HG02642 (cell line): ENCODE measurements at regions not wholly inside any gene's neighbourhood (a gene's known extent, or its start where the extent isn't known, plus 50 kb on each side); places are given as distances from the start of the nearest gene placed in this dataset.
"Not testable (repeated sequence)": the region's sequence is repeated elsewhere in the genome, so short reads cannot be mapped to it uniquely, and the experiment has no call there.

Source experiments
- ATAC-seq: cut with Tn5 transposase; IDR thresholded peaks from one replicate; pipeline ENCODE4 v1.9.1; 2021; ENCODE audit warnings: mild to moderate bottlenecking; ENCODE audit not compliant: unreplicated experiment, poor library complexity

DNA sequence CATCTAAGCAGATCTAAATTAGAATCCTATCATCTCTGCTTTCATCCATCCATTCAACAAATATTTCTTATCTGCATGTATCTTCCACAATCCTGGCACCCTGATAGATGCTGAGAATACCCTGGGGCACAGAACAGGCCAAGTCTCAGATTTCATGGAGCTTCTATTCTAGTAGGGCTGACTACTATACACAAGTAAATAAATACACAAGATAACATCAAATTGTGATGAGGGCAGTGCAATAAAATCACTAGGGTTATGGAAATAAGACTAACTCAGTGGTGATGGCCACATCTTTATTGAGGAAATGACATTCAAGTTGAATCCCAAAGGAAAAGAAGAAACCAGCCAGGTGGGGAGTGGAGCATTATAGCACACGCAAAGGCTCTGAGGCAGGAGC lies 138.4 kb upstream of the GLRA1 start:
- no peak for ATAC-seq

- no peak for ATAC-seq
Measured at GRCh38 chr5:152061095-152061494, 136.4 kb upstream of the GLRA1 start.

GRCh38 chr5:152058267-152058666 lies 133.6 kb upstream of the GLRA1 start:
- ATAC-seq, result no peak

GRCh38 chr5:152056931-152057330 lies 132.3 kb upstream of the GLRA1 start:
- ATAC-seq, result no peak

DNA sequence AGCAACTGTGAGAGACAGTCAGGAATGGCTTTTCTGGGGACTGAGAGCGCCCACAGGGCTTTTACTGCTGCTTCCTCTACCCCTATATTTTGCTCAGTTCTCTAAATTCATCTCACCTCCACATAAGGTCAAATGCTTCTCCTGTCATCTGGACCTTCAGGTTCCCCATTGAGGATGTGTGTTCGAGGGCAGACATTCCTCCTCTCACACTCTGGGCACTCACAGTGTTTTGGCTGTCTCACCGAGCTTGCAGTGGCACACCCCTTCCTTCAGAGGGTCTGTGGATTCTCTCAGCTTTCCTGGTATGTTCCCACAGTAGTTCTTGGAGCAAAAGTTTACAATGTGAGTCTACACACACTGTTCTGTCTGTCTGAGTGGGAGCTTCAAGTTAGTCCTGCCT lies 127.8 kb upstream of the GLRA1 start:
- ATAC-seq, result no peak

- ATAC-seq, result no peak
Measured at GRCh38 chr5:152051499-152052454, 127.1 kb upstream of the GLRA1 start.

DNA sequence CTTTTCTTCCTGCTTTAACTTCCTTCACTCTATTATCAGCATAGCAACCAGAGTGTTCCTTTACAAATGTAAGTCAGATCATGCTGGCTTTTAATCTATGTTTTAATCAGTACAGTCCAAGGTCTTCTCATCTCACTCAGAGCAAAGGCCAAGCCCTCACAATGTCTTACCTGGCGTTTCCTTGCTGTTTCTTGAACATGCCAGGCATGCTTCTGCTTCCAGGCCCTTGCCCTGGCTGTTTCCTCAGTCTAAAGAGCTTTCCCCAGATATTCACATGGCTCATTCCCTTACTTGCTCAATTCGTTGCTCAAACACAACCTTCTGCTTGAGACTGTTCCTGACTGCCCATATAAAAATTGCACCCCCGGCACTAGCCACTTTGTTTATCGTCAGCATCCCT lies 121.7 kb upstream of the GLRA1 start:
- no peak for ATAC-seq

GRCh38 chr5:152038856-152039255 lies 114.2 kb upstream of the GLRA1 start:
- not testable (repeated sequence) for ATAC-seq

- not testable (repeated sequence) for ATAC-seq
Measured at GRCh38 chr5:152026328-152027024, 101.8 kb upstream of the GLRA1 start.

DNA sequence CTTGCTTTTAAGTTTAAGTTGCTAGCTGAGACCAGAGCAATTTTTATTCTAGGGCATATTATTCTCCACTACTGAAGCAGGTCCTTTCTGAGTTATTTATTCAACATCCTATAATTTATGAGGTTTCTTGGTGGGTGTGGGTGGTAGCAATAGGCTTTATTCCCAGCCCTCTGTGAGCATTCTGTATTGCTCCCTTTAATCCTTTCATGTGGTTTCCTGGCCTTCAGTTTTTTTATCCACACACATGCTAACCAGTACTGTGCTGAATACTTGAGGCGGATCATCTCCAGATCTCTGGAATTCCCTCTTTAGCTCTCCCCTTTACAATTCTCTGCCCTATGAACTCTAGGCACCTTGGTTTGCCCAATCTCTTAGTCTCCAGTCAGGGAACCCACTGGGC lies 91.8 kb upstream of the GLRA1 start:
- no peak for ATAC-seq

- ATAC-seq, result no peak
Measured at GRCh38 chr5:152007653-152008335, 83.1 kb upstream of the GLRA1 start.

DNA sequence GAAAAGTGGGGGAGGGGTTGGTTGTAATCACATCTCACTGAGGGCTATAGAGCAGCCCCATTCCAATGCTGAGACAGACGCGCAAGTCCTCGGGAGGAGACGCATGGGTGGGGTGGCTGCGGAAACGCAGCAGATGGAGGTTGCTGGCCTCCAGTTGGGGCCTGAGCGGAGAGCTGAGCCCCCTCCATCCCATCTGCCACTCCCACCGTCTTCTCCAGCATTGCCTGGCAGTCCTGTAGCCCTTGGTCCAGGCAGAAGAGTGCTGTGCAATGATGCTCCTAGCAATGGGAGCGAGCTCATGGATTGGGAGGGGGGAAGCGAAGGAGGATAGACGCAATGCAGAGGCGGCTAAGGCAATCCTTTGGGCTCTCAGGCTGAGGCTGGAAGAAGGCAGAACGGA lies 79.4 kb upstream of the GLRA1 start:
- ATAC-seq, result no peak
